ENCODE measurements at regions not wholly inside any gene's neighbourhood (a gene's known extent, or its start where the extent isn't known, plus 50 kb on each side); places are given as distances from the start of the nearest gene placed in this dataset.

- Histone ChIP-seq H3K9ac (ENCODE audit: low read depth, low read length) (no peak overlapping the region), H3K4me1 (ENCODE audit: control insufficient read depth, insufficient read depth, low read length) (no peaks in the 10 kb centered on the region), H3K79me1 (ENCODE audit: low read depth in 1 of 2, low read length in 2 of 2) (no peaks in the 10 kb centered on the region), H3K27ac (ENCODE audit: insufficient read depth, low read length) (no peak overlapping the region), H2BK20ac (ENCODE audit: low read depth, low read length) (no peak overlapping the region), H2AK9ac (replicated peaks; ENCODE audit: low read depth, low read length, poor library complexity) (no peak overlapping the region), H3K4me2 (ENCODE audit: low read depth, low read length) (no peak overlapping the region), H4K91ac (ENCODE audit: insufficient read depth, low read depth, low read length) (no peak overlapping the region), H4K8ac (ENCODE audit: low read depth in 2 of 2, low read length in 2 of 2) (no peak overlapping the region), H3K18ac (ENCODE audit: low read depth, low read length) (no peak overlapping the region), H3K14ac (replicated peaks; ENCODE audit: low read depth, low read length) (no peak overlapping the region), H3K56ac (ENCODE audit: extremely low read depth, insufficient read depth, low read length) (no peak overlapping the region), H3K9me3 (ENCODE audit: control insufficient read depth, insufficient read depth, low read length) (no peaks in the 10 kb centered on the region), H3K23ac (ENCODE audit: low read depth, low read length) (no peak overlapping the region), H2AFZ (replicated peaks; ENCODE audit: low read length, poor library complexity) (no peak overlapping the region), H2BK120ac (ENCODE audit: low read depth, low read length) (no peak overlapping the region), H2AK5ac (ENCODE audit: low read depth, low read length) (no peak overlapping the region), H3K27me3 (ENCODE audit: control insufficient read depth, insufficient read depth, low read length) (no peaks in the 10 kb centered on the region), H2BK15ac (ENCODE audit: low read depth, low read length) (no peak overlapping the region), H3K4ac (ENCODE audit: low read depth, low read length) (no peak overlapping the region), H4K5ac (ENCODE audit: low read depth, low read length) (no peak overlapping the region), H3K36me3 (ENCODE audit: control insufficient read depth, insufficient read depth, low read length) (no peaks in the 10 kb centered on the region), H2BK5ac (ENCODE audit: low read depth, low read length, poor library complexity, severe bottlenecking) (no peak overlapping the region), H4K20me1 (ENCODE audit: insufficient read depth, low read length) (no peaks in the 10 kb centered on the region), H3K4me3 (ENCODE audit: insufficient read depth, low read depth, low read length) (no peak overlapping the region), H3K9me1 (ENCODE audit: insufficient read depth, low read length) (no peaks in the 10 kb centered on the region)
- CTCF ChIA-PET, result no interaction called here
- DNase-seq (no peak), ATAC-seq (ENCODE audit: low read depth) (no peak)
- dilution Hi-C loops (cut with HindIII; ENCODE audit: low sequenced_read_pairs, unreplicated experiment) (no loop called here), intact Hi-C loops (cut with micrococcal nuclease) (no loop called here), in situ Hi-C loops (cut with MboI; ENCODE audit: low sequenced_read_pairs) (no loop called here)
- no CpG with 5 or more reads among the region's 1 CpG for WGBS, 2 experiments (ENCODE audit: extremely low coverage in 2 of 2, insufficient read length in 1 of 2)
- POLR2A ChIA-PET (ENCODE audit: unreplicated experiment), result no interaction called here
- no TSS peak for BruUV-seq (replicated peaks)
- no peak for TF ChIP-seq RAD21 (IDR thresholded peaks at IDR 0.05; ENCODE audit: low read length)
- no peak for TF ChIP-seq ELK1 (IDR thresholded peaks at IDR 0.05; ENCODE audit: borderline replicate concordance, low read depth, low read length)
- TF ChIP-seq USF2 (IDR thresholded peaks at IDR 0.05; ENCODE audit: low read depth, low read length), result no peak
- no peak for TF ChIP-seq RFX5 (IDR thresholded peaks at IDR 0.05; ENCODE audit: low read depth, low read length)
- no peak for TF ChIP-seq POLR2A (IDR thresholded peaks at IDR 0.05; ENCODE audit: low read depth, low read length)
- TF ChIP-seq SMC3 (IDR thresholded peaks at IDR 0.05; ENCODE audit: low read depth, low read length), result no peak
- TF ChIP-seq CTCF (conservative IDR thresholded peaks at IDR 0.05; ENCODE audit: low read depth, low read length), result no peak
- TF ChIP-seq CEBPB (IDR thresholded peaks at IDR 0.05; ENCODE audit: low read depth, low read length), result no peak
- TF ChIP-seq NFE2L2 (IDR thresholded peaks at IDR 0.05; ENCODE audit: low read depth, low read length), result no peak
- no peak for TF ChIP-seq CHD1 (IDR thresholded peaks at IDR 0.05; ENCODE audit: low read depth, low read length)
- TF ChIP-seq BHLHE40 (IDR thresholded peaks at IDR 0.05; ENCODE audit: low read depth, low read length), result no peak
- no peak for TF ChIP-seq MXI1 (IDR thresholded peaks at IDR 0.05; ENCODE audit: borderline replicate concordance, low read depth, low read length)
- no peak for TF ChIP-seq MAFK (IDR thresholded peaks at IDR 0.05; ENCODE audit: low read depth, low read length)
- TF ChIP-seq MAZ (IDR thresholded peaks at IDR 0.05; ENCODE audit: borderline replicate concordance, low read depth, low read length), result no peak
- TF ChIP-seq FOS (IDR thresholded peaks at IDR 0.05; ENCODE audit: low read depth, low read length), result no peak
- TF ChIP-seq RCOR1 (IDR thresholded peaks at IDR 0.05; ENCODE audit: insufficient replicate concordance, low read length), result no peak
Measured at GRCh38 chr14:87063181-87063580, 929.8 kb downstream of the GALC start.

Measured in IMR-90 (cell line).